ENCODE measurements at regions not wholly inside any gene's neighbourhood (a gene's known extent, or its start where the extent isn't known, plus 50 kb on each side); places are given as distances from the start of the nearest gene placed in this dataset.

GRCh38 chr11:115926601-115927000 is 422.4 kb upstream of the CADM1 start:
- TF ChIP-seq RFX5 (IDR thresholded peaks at IDR 0.05; ENCODE audit: low read depth, low read length) (no peak), HDAC2 (CRISPR knock-in tag; IDR thresholded peaks at IDR 0.05) (no peak), NR2F6 (IDR thresholded peaks at IDR 0.05) (no peak), NR2F6 (CRISPR knock-in tag; IDR thresholded peaks at IDR 0.05) (no peak), ZBTB40 (IDR thresholded peaks at IDR 0.05) (no peak), ZBTB40 (CRISPR knock-in tag; IDR thresholded peaks at IDR 0.05) (no peak), SMC3 (IDR thresholded peaks at IDR 0.05; ENCODE audit: low read length) (no peak)

Measured in HepG2 (cell line).